ENCODE measurements at regions not wholly inside any gene's neighbourhood (a gene's known extent, or its start where the extent isn't known, plus 50 kb on each side); places are given as distances from the start of the nearest gene placed in this dataset.

DNA sequence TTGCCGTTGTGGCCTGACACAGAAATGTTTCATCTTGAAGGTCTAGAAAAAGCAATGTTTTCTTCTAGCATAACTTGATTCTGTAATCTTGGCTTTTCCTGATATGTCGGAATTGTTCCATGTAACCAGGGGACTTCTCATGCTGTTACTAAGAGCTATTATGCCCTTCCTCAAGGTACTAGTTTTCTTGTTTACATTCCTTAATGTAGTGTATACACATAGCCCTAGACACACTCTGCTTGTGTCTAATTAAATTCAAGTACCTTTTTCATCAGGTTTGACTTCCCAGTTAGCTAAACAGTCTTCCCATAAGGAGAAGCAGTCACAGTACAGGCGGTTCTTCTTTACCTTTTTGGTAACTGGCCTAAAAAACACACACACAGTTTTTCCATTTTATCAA lies 89.4 kb upstream of the KCNK12 start:
- Histone ChIP-seq H3K4me1 (ENCODE audit: control insufficient read depth, extremely low read depth, insufficient read depth, low read length) (no peaks in the 10 kb centered on the region), H3K36me3 (ENCODE audit: control insufficient read depth in 2 of 2, extremely low read depth in 1 of 2, insufficient read depth in 2 of 2, low read length in 2 of 2) (no peaks in the 10 kb centered on the region), H3K27ac (ENCODE audit: insufficient read depth, low read depth, low read length) (no peak overlapping the region), H3K9ac (replicated peaks; ENCODE audit: extremely low read depth, insufficient read depth, low read length) (no peak overlapping the region), H3K79me2 (ENCODE audit: control insufficient read depth, insufficient read depth, low read length) (no peaks in the 10 kb centered on the region), H2AFZ (ENCODE audit: low read depth, low read length) (no peak overlapping the region), H3K27me3 (ENCODE audit: control insufficient read depth in 2 of 2, insufficient read depth in 2 of 2, low read length in 2 of 2) (peaks cover 1 to 2% of the 10 kb centered on the region in 2 experiments), H3K9me1 (replicated peaks; ENCODE audit: control insufficient read depth, extremely low read depth, insufficient read depth, low read length) (no peaks in the 10 kb centered on the region), H3K4me3 (replicated peaks in 1 of 3; ENCODE audit: insufficient read depth in 1 of 3, low read depth in 1 of 3, low read length in 3 of 3) (no peak overlapping the region), H3K4me2 (ENCODE audit: insufficient read depth, low read length) (no peak overlapping the region), H3K9me3 (replicated peaks; ENCODE audit: control insufficient read depth, insufficient read depth, low read length) (no peaks in the 10 kb centered on the region), H4K20me1 (replicated peaks; ENCODE audit: control insufficient read depth, extremely low read depth, insufficient read depth, low read length) (no peaks in the 10 kb centered on the region)
- ChIA-PET CTCF (no interaction called here), POLR2A (no interaction called here)
- TF ChIP-seq FOS (IDR thresholded peaks at IDR 0.05; ENCODE audit: borderline replicate concordance, insufficient read depth, low read length) (no peak), JUN (IDR thresholded peaks at IDR 0.05; ENCODE audit: borderline replicate concordance, insufficient read depth, insufficient read length, low read depth) (no peak), MYC (IDR thresholded peaks at IDR 0.05; ENCODE audit: low read depth, low read length) (no peak), POLR2A (IDR thresholded peaks at IDR 0.05; ENCODE audit: low read depth, low read length) (no peak), EZH2 (IDR thresholded peaks at IDR 0.05; ENCODE audit: borderline replicate concordance, low read depth, low read length, severe bottlenecking) (no peak), POLR2AphosphoS5 (IDR thresholded peaks at IDR 0.05; ENCODE audit: insufficient read depth, low read depth, low read length) (no peak), GATA2 (IDR thresholded peaks at IDR 0.05; ENCODE audit: insufficient read depth, insufficient read length, low read depth, low read length) (no peak)
- TF ChIP-seq, protein P1, sequence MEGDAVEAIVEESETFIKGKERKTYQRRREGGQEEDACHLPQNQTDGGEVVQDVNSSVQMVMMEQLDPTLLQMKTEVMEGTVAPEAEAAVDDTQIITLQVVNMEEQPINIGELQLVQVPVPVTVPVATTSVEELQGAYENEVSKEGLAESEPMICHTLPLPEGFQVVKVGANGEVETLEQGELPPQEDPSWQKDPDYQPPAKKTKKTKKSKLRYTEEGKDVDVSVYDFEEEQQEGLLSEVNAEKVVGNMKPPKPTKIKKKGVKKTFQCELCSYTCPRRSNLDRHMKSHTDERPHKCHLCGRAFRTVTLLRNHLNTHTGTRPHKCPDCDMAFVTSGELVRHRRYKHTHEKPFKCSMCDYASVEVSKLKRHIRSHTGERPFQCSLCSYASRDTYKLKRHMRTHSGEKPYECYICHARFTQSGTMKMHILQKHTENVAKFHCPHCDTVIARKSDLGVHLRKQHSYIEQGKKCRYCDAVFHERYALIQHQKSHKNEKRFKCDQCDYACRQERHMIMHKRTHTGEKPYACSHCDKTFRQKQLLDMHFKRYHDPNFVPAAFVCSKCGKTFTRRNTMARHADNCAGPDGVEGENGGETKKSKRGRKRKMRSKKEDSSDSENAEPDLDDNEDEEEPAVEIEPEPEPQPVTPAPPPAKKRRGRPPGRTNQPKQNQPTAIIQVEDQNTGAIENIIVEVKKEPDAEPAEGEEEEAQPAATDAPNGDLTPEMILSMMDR (IDR thresholded peaks at IDR 0.05; ENCODE audit: extremely low read depth in 1 of 2, insufficient read depth in 1 of 2, low read depth in 1 of 2, low read length in 2 of 2): no peak
- TF ChIP-seq, protein P2, sequence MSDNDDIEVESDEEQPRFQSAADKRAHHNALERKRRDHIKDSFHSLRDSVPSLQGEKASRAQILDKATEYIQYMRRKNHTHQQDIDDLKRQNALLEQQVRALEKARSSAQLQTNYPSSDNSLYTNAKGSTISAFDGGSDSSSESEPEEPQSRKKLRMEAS (IDR thresholded peaks at IDR 0.05; ENCODE audit: insufficient read depth, insufficient read length): no peak
- DNase-seq (ENCODE audit: low read depth, low spot score) (no peak), FAIRE-seq (no peak)
- no TSS peak for BruUV-seq (replicated peaks)
- dilution Hi-C loops (cut with MboI; ENCODE audit: extremely low pct_ligation_motif_present, low sequenced_read_pairs) (no loop called here), intact Hi-C loops (cut with micrococcal nuclease) (no loop called here)
